ENCODE measurements at regions not wholly inside any gene's neighbourhood (a gene's known extent, or its start where the extent isn't known, plus 50 kb on each side); places are given as distances from the start of the nearest gene placed in this dataset.
"Not testable (repeated sequence)": the region's sequence is repeated elsewhere in the genome, so short reads cannot be mapped to it uniquely, and the experiment has no call there.

DNA sequence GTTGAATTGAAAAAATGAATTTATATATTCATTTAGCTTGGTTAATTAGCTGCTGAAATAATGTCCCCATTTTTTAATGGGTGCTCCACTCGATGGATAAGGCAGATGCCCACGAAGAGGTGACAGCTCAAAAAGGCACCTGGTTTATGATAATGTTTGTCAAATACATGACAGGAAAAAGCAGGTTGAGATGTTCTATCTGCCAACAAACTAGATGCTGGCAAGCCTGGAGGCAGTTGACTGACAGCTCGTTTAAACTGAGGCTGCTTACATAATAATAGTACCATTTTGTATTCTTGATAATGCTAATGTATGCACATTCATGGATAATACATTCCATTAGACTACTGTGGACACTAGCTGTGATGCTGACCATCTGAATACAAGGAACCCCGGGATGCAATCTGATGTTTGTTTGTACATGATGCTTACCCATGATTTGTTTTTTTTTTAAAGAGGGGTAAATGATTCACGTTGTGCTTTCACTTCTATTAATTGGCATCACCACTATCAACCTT lies 69.0 kb upstream of the GPR158 start:
- ATAC-seq = no peak
- H3K9me3 ChIP-seq = no peaks in the 10 kb centered on the region
- TF ChIP-seq, protein P1, sequence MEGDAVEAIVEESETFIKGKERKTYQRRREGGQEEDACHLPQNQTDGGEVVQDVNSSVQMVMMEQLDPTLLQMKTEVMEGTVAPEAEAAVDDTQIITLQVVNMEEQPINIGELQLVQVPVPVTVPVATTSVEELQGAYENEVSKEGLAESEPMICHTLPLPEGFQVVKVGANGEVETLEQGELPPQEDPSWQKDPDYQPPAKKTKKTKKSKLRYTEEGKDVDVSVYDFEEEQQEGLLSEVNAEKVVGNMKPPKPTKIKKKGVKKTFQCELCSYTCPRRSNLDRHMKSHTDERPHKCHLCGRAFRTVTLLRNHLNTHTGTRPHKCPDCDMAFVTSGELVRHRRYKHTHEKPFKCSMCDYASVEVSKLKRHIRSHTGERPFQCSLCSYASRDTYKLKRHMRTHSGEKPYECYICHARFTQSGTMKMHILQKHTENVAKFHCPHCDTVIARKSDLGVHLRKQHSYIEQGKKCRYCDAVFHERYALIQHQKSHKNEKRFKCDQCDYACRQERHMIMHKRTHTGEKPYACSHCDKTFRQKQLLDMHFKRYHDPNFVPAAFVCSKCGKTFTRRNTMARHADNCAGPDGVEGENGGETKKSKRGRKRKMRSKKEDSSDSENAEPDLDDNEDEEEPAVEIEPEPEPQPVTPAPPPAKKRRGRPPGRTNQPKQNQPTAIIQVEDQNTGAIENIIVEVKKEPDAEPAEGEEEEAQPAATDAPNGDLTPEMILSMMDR (IDR thresholded peaks at IDR 0.05) = no peak
- DNase-seq = no peak
- H3K4me3 ChIP-seq = no peak overlapping the region
- no peaks in the 10 kb centered on the region for H3K4me1 ChIP-seq (ENCODE audit: low read depth)
- H3K36me3 ChIP-seq (ENCODE audit: low read depth) = no peaks in the 10 kb centered on the region
- intact Hi-C loops (cut with DNase I, micrococcal nuclease) = no loop called here

DNA sequence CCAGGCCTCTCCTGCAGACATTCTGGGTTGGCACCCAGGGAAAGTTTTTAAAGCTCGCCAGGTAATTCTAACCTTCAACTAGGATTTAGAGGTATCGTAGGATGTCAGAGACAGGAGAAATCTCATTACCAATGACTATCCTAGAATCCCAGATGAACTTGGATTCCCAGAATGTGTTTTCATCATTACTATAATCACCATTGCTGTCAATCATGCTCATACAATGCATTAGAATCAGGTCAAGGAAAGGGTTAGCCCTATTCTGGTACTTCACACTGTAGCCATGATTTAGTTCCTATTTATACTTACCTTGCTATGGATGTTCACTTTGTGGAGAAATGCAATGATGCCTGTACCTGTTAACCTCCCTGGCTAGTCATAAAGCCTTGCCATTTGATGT lies 67.0 kb upstream of the GPR158 start:
- Histone ChIP-seq H3K4me1 (ENCODE audit: low read depth) (no peaks in the 10 kb centered on the region), H3K36me3 (ENCODE audit: low read depth) (no peaks in the 10 kb centered on the region), H3K4me3 (no peak overlapping the region), H3K9me3 (no peaks in the 10 kb centered on the region)
- TF ChIP-seq, protein P1 (IDR thresholded peaks at IDR 0.05) = no peak
- ATAC-seq (no peak), DNase-seq (no peak)
- intact Hi-C loops (cut with DNase I, micrococcal nuclease) = no loop called here

DNA sequence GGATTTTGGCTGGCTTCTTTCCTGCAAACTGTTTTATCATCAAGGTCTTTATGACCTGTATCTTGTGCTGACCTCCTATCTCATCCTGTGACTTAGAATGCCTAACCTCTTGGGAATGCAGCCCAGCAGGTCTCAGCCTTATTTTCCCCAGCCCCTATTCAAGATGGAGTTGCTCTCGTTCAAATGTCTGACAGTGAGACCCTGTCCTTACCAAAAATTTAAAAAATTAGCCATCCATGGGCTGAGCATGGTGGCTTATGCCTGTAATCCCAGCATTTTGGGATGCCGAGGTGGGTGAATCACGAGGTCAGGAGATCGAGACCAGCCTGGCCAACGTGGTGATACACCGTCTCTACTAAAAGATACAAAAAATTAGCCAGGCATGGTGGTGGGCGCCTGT lies 64.9 kb upstream of the GPR158 start:
- H3K9me3 ChIP-seq; ATAC-seq; DNase-seq; H3K36me3 ChIP-seq (ENCODE audit: low read depth); H3K4me3 ChIP-seq; H3K4me1 ChIP-seq (ENCODE audit: low read depth): not testable (repeated sequence)
- intact Hi-C loops (cut with DNase I, micrococcal nuclease) = loop anchor here in 1 of 2 donors (10.0 kb wide), 1 partner anchor 115 kb away; no protein-coding TSS in a partner anchor

DNA sequence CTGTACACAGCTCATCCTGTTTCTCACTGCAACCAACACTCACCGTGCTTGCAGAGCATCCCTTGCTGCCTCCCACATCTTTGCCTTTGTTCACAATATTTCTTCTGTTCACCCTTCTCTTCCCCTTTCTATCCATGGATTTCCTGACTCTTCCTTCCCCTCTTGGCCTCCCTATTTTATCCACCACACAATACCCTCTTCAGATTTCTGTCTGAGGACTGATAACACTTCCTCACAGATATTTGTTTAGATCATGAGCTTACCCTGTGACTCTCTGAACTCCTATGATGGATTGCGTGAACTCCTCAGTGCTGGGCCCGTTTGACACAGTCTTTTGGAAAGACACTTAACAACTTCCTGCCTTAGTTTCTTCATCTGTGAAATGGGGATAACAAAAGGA lies 62.8 kb upstream of the GPR158 start:
- no peak for ATAC-seq
- intact Hi-C loops (cut with DNase I, micrococcal nuclease) = loop anchor here in 1 of 2 donors (10.0 kb wide), 1 partner anchor 113 kb away; no protein-coding TSS in a partner anchor

DNA sequence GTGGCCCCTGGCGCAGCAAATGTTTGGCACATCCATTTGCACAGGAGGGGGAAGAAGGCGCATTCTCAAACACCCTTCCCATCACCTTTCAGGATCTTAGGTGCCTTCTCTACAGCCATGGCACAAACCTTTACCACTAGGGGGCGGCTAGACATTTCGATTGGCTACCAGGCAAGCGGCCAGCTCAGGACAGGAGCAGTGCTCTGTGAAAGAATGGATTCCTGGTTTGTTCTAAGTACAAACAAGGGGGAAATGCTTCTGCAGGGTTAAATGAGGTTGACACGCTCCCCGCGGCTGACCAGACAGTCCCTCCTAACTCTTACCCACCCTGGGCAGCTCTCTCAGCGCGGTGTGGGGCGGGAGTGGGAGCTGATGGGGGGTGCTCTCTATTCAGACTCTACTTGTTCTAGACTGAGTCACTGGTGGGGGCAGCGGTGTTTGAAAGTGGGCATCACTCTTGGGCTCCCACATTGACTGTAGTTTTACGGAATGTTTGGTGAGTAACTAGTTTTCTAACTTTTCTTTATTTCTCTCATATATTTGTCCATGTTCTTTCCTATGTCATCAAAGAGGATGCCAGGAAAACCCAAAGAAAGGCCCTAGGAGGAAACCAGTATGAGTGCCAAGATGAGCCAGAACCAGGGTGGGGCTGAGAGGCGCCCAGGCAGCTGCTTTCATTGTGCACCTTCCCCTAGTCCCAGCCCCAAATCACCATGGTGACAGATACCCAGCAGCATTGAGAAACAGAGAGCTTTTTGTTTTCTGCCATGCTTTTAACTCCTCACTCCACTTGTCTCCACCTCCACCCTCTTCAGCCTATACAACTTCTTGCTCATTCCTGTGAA lies 61.4 kb upstream of the GPR158 start:
- intact Hi-C loops (cut with DNase I, micrococcal nuclease) = loop anchor here in 1 of 2 donors (10.0 kb wide), 1 partner anchor 111 kb away; no protein-coding TSS in a partner anchor
- ATAC-seq (peak; percentile 92), DNase-seq (peak; percentile 53 to 94 (median 74))
- Histone ChIP-seq H3K4me3 (no peak overlapping the region), H3K4me1 (ENCODE audit: low read depth) (peaks cover 4% of the 10 kb centered on the region), H3K9me3 (no peaks in the 10 kb centered on the region), H3K36me3 (ENCODE audit: low read depth) (no peaks in the 10 kb centered on the region)
- TF ChIP-seq, protein P1 (IDR thresholded peaks at IDR 0.05) = peak; percentile 56

More for the DNA sequence above, 62.8 kb upstream of the GPR158 start:
- DNase-seq = no peak
- Histone ChIP-seq H3K36me3 (ENCODE audit: low read depth) (no peaks in the 10 kb centered on the region), H3K4me3 (no peak overlapping the region), H3K4me1 (ENCODE audit: low read depth) (peaks cover 4% of the 10 kb centered on the region), H3K9me3 (no peaks in the 10 kb centered on the region)
- TF ChIP-seq, protein P1 (IDR thresholded peaks at IDR 0.05) = no peak

DNA sequence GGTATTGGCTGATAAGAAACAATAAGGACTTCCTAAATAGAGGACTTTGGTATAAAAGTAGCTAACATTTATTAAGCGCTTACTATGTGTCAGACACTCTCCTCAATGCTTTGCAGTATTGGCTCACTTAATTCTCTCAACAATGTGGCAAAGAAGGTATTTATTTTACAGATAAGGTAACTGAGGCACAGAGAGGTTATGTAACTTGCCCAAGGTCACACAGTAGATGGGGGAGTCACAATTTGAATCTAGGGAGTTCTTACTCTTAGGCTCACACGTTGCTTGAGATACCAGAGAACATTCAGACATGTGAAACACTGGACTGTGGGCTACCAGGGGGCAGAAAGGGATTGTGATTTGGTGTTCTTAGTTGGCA lies 60.8 kb upstream of the GPR158 start:
- H3K36me3 ChIP-seq (ENCODE audit: low read depth) = no peaks in the 10 kb centered on the region
- ATAC-seq = no peak
- no peak overlapping the region for H3K4me3 ChIP-seq
- intact Hi-C loops (cut with DNase I, micrococcal nuclease) = loop anchor here in 1 of 2 donors (10.0 kb wide), 1 partner anchor 111 kb away; no protein-coding TSS in a partner anchor
- DNase-seq = no peak
- peaks cover 4% of the 10 kb centered on the region for H3K4me1 ChIP-seq (ENCODE audit: low read depth)
- TF ChIP-seq, protein P1 (IDR thresholded peaks at IDR 0.05) = no peak
- no peaks in the 10 kb centered on the region for H3K9me3 ChIP-seq

Data from mucosa of descending colon (tissue), 3 donors.